GM12891 (cell line): ENCODE measurements at regions not wholly inside any gene's neighbourhood (a gene's known extent, or its start where the extent isn't known, plus 50 kb on each side); places are given as distances from the start of the nearest gene placed in this dataset.
A peak's percentile ranks its signal among the peaks of the same experiment; 100 is the strongest.

ENCODE experiments used
- DNase-seq: peaks from one replicate; pipeline ENCODE4 v3.0.0; 2011; ENCODE audit warnings: low spot score; ENCODE audit not compliant: insufficient read length
- FAIRE-seq: peaks from 2 replicates; lab custom pipeline; 2011; peaks lifted over from hg19 to GRCh38; lab: Jason Lieb, UNC
- PAX5 ChIP-seq: IDR thresholded peaks from 2 replicates; pipeline ENCODE4 v1.6.1; 2011; ENCODE audit warnings: low read length, moderate library complexity, mild to moderate bottlenecking; ENCODE audit not compliant: insufficient read depth, severe bottlenecking
- POLR2A ChIP-seq: IDR thresholded peaks from 2 replicates; pipeline ENCODE4 v1.6.1; 2011; ENCODE audit warnings: low read depth, low read length, control low read depth
- POLR2AphosphoS5 ChIP-seq: IDR thresholded peaks from 2 replicates; pipeline ENCODE4 v1.6.1; 2011; ENCODE audit warnings: low read depth, low read length, control low read depth
- POU2F2 ChIP-seq: IDR thresholded peaks from 2 replicates; pipeline ENCODE4 v1.6.1; 2011; ENCODE audit warnings: low read depth, mild to moderate bottlenecking, control low read depth, low read length, moderate library complexity
- SPI1 ChIP-seq: IDR thresholded peaks from 2 replicates; pipeline ENCODE4 v1.6.1; 2011; ENCODE audit warnings: low read depth, low read length, control low read depth
- TAF1 ChIP-seq: IDR thresholded peaks from 2 replicates; pipeline ENCODE4 v1.6.1; 2011; ENCODE audit warnings: low read depth, low read length, control low read depth

- TF ChIP-seq POLR2AphosphoS5 (no peak), PAX5 (no peak), POLR2A (no peak), SPI1 (no peak), TAF1 (no peak), POU2F2 (no peak)
- no peak for DNase-seq
- no peak for FAIRE-seq
Measured at GRCh38 chrX:51954592-51954991, 61.2 kb downstream of the MAGED1 start.

DNA sequence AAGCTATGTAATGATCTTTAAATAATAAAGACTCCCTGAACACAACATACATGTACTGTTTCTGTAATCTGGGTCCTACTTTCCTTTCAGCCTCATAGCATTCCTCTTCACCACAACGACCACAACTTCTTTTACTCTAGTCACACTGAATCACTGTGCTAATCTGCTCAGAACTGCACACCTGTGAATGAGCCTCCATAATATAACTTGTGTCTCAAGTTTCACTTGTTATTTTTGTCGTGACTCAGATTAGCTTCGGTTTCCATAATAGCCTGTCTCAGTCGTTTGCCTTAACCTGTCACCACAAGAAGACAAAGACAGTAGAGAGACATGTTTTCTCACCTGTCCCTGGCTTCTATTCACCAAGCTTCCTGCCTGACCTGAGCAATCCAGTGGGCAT lies 61.8 kb downstream of the MAGED1 start:
- FAIRE-seq (peak; percentile 76), DNase-seq (peak; percentile 4)
- no peak for TF ChIP-seq POLR2A
- TF ChIP-seq POU2F2 = no peak
- no peak for TF ChIP-seq PAX5
- no peak for TF ChIP-seq POLR2AphosphoS5
- no peak for TF ChIP-seq SPI1
- no peak for TF ChIP-seq TAF1

DNA sequence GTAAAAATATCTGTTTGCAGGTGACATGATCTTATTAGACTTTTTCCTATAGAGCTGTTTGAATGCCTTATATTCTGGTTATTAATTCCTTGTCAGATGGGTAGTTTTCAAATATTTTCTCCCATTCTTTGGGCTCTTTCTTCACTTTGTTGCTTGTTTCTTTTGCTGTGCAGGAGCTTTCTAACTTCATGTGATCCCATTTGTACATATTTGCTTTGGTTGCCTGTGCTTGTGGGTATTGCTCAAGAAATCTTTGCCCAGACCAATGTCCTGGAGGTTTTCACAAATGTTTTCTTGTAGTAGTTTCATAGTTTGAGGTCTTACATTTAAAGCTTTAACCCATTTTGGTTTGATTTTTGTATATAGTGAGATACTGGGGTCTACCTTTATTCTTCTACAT lies 63.0 kb downstream of the MAGED1 start:
- FAIRE-seq = no peak
- TF ChIP-seq SPI1 = no peak
- no peak for TF ChIP-seq POLR2AphosphoS5
- no peak for TF ChIP-seq TAF1
- TF ChIP-seq PAX5 = no peak
- TF ChIP-seq POU2F2 = no peak
- TF ChIP-seq POLR2A = no peak

GRCh38 chrX:51975360-51975759 lies 81.9 kb downstream of the MAGED1 start:
- no peak for DNase-seq
- no peak for FAIRE-seq
- TF ChIP-seq SPI1 (no peak), POLR2AphosphoS5 (no peak), POLR2A (no peak), TAF1 (no peak), POU2F2 (no peak), PAX5 (no peak)

More for the DNA sequence above, 63.0 kb downstream of the MAGED1 start:
- DNase-seq = no peak

GRCh38 chrX:51975811-51976210 lies 82.4 kb downstream of the MAGED1 start:
- FAIRE-seq = no peak

GRCh38 chrX:51976503-51976902 lies 83.1 kb downstream of the MAGED1 start:
- FAIRE-seq = no peak
- DNase-seq = no peak

More at GRCh38 chrX:51975811-51976210, 82.4 kb downstream of the MAGED1 start:
- no peak for TF ChIP-seq POU2F2
- TF ChIP-seq TAF1 = no peak
- no peak for TF ChIP-seq PAX5
- TF ChIP-seq SPI1 = no peak
- no peak for DNase-seq

More at GRCh38 chrX:51976503-51976902, 83.1 kb downstream of the MAGED1 start:
- TF ChIP-seq POLR2A (no peak), PAX5 (no peak), POLR2AphosphoS5 (no peak), POU2F2 (no peak), TAF1 (no peak), SPI1 (no peak)
